Stimulated activated CD4-positive, alpha-beta T cell treated with anti-CD3 and anti-CD28 coated beads, Interleukin-4, amount 100 ng/mL, for 24 hours (primary cell): ENCODE measurements at regions not wholly inside any gene's neighbourhood (a gene's known extent, or its start where the extent isn't known, plus 50 kb on each side); places are given as distances from the start of the nearest gene placed in this dataset.
"Not testable (repeated sequence)": the region's sequence is repeated elsewhere in the genome, so short reads cannot be mapped to it uniquely, and the experiment has no call there.

Experiments used
- DNase-seq: peaks from one replicate; pipeline ENCODE4 v3.0.0-alpha.2; 2020

GRCh38 chr2:48197618-48198017, 116.9 kb upstream of the FOXN2 start:
- DNase-seq = no peak

DNA sequence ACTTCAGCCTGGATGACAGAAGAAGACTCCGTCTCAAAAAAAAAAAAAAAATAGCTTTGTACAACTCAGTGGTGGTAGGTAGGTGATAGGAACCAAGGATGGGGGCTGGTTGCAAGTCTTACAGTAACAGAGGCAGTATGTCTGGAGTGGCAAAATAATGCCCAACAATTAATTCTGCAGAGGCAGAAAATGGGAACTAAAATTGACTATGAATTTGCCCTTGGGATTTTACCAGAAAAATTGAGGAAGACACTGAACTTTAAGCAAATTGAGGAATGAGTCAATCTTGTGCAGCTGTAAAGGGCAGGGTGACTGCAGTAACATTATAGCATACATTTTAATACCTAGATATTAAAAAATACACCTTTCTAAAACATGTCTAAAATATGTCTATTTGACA, 116.1 kb upstream of the FOXN2 start:
- DNase-seq = no peak

DNA sequence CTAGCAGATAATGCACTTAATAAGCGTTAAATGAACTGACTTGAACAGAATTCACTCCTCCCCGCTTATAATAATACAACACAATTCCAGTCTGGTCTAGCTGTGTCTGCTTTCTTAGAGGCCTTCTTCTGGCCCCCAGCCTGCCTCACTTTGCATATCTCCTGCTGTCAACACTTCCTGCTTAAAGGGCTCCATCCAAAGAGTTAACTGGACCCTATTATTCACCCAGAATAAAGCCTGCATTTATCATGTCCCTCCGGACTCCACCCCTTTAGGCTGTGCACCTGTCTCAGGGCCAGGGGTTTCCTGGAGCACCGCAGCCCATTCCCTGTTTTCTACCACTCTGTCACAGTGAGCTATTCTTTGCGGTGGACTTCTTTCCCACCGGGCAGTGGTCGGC, 115.4 kb upstream of the FOXN2 start:
- DNase-seq = no peak

- no peak for DNase-seq
Measured at GRCh38 chr2:48200620-48201293, 113.7 kb upstream of the FOXN2 start.

DNA sequence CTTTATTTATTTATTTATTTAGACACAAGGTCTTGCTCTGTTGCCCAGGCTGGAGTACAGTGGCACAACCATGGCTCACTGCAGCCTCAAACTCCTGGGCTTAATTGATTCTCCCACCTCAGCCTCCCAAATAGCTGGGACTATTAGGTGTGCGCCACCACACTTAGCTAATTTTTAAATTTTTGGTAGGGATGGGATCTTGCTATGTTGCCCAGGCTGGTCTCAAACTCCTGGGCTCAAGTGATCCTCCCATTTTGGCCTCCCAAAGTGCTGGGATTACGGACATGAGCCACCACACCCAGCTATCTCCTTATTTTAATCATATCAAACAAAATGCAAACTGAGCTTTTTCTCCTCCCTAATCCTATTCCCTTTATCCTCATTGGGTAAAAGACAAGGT, 113.0 kb upstream of the FOXN2 start:
- DNase-seq = not testable (repeated sequence)

DNA sequence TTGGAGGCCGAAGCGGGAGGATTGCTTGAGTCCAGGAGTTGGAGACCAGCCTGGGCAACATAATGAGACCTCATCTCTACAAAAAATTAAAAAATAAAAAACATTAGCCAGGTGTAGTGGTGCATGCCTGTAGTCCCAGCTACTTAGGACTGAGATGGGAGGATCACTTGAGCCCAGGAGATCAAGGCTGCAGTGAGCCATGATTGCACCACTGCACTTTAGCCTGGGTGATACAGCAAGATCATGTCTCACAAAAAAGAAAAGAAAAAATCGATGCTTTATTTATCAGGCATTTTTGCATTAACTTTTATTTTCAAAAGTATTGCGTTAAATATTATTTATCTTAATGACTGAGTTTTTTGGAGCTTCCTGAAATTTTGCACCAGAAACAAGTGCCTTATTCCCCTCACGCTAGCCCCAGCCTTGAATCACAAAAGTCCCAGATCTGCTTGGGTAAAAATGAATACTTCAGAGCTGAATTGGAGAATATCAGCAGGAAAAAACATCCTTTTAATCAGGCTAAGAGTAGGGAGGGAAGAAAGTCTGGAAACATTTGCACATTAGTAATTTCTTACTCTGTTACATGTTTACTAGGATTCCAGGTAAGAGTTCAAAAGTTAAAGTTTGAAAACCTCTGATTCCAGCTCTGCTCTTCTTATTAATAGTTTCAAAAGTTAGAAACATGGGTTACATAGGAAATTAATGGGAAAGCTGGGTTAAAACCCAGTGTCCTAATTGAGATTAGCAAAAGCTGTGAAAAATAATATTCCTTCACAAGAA, 111.4 kb upstream of the FOXN2 start:
- no peak for DNase-seq

DNA sequence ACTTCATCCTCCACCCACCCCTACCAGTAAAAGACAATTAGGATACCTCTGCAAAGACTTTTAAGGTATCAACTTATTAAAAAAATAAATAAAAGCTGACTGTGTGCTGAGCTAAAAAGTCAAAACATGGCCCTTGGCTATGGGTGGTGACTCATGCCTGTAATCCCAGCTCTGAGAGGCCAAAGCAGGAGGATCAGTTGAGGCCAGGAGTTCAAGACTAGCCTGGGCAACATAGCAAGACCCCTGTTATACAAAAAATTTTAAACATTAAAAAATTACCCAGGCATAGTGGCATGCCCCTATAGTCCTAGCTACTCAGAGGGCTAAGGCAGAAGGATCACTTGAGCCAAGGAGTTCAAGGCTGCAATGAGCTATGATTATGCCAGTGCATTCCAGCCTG, 110.8 kb upstream of the FOXN2 start:
- no peak for DNase-seq

GRCh38 chr2:48204750-48205136, 109.7 kb upstream of the FOXN2 start:
- DNase-seq = no peak

- DNase-seq = no peak
Measured at GRCh38 chr2:48205137-48205798, 109.2 kb upstream of the FOXN2 start.

DNA sequence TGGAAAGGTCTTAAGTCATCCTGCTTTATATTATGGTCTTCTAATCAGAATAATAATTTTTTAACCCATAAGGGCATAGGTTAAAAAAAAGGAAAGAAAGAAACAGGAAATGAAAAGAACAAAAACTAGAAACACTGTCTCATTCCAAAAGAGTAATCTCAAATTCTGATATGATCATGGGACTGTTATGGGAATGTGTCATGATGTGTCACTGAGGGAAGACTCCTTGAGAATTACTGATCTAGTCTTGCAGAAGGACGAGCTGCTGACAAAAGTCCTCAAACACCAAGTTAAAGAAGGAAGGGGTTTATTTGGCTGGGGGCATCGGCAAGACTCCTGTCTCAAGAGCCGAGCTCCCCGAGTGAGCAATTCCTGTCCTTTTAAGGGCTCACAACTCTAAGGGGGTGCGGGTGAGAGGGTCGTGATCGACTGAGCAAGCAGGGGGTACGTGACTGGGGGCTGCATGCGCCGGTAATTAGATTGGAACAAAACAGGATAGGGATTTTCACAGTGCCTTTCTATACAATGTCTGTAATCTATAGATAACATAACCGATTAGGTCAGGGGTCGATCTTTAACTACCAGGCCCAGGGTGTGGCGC, 108.3 kb upstream of the FOXN2 start:
- DNase-seq = not testable (repeated sequence)

DNA sequence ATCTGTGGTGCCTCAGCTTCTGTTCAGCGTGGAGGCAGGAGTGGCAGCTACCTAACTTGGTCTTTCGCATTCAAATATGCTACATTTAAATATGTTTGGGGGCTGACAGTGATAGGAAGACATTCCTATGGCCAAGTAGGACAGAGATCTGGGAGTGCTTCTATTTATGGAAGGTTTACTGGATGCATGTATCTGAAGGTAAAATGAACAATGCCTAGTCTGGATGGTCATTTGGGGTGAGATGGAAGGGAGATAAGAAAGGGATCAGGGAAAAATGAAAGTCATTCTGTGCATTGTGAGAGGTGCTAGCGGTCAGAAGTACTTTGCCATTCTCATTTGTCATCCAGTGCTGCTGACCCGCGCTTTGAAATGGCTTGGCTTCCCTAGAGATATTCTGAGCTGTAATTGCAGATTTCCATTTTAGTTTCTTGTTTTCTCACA, 107.3 kb upstream of the FOXN2 start:
- DNase-seq = no peak

GRCh38 chr2:48207851-48208250, 106.6 kb upstream of the FOXN2 start:
- DNase-seq = no peak

DNA sequence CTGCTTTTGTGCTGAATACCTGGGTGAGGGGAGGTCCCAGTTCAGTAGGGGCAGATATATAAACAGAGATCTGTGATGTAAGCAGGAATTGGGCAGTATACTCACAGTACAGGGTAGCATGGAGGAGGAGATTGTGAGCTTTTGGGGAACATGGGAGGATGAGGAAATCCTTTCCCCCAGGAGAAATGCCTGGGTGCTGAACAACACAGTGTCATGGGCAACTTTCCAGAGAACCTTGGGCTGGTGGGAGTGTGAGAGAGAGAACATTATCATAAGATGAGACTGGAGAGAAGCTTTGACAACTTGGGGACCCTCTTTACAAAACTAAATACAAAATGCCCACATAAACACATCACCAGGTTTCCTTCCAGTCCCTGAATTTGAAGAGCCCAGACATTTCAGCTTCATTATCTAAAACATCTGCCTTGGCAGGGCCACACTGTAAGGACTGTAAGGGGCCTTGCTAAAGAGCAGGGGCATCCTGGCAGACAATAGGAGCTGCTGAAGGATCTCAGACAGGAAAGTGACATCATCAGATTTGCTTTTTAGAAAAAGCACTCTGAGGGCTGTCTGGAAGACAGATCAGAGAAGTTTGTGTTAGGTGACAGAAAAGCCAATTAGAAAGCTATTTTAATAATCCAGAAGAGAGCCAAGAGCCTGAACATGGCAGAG, 105.1 kb upstream of the FOXN2 start:
- DNase-seq = no peak

GRCh38 chr2:48210189-48210588, 104.3 kb upstream of the FOXN2 start:
- no peak for DNase-seq

- DNase-seq = no peak
Measured at GRCh38 chr2:48213646-48214045, 100.8 kb upstream of the FOXN2 start.

GRCh38 chr2:48218169-48218568, 96.3 kb upstream of the FOXN2 start:
- DNase-seq = no peak

GRCh38 chr2:48219234-48219554, 95.3 kb upstream of the FOXN2 start:
- no peak for DNase-seq

DNA sequence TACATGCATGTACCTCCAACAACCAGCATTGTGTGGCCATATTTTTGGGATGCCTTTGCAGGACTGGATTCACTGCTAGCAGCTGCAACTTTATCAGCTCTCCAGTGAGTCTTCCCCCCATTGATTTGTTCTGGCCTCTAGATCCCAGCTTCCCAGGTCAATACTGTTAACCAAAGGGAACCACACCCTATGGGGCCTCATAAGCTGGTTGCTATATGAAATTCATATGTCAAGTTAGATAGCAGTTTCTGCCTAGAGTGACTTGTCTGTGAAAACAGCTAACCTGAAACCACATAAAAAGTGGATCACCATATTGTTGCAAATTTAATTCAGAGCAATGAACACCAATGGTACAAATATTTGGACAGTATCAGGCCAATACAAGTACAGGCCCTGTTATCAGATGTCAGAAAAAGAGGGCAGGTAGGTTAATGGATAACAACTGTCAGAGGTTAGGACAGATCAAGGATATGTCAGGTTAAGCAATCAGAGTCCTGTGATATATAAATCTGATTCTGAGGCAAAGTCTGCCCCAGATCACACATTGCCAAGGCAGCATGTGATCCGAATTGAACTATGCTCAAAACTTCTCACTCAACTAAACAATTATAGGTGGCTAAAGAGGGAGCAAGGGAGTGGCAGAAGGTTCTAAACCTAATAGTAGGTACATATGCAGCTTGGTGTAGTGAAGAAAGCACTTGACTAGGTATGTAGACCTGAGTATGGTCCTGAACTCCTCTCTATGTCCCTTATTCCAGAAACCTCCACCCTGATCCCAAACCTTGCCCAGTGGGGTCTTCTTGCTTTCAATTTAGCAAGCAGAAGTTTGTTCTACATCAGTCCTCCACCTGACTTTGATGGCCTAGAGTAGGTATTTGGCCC, 94.7 kb upstream of the FOXN2 start:
- DNase-seq = no peak

DNA sequence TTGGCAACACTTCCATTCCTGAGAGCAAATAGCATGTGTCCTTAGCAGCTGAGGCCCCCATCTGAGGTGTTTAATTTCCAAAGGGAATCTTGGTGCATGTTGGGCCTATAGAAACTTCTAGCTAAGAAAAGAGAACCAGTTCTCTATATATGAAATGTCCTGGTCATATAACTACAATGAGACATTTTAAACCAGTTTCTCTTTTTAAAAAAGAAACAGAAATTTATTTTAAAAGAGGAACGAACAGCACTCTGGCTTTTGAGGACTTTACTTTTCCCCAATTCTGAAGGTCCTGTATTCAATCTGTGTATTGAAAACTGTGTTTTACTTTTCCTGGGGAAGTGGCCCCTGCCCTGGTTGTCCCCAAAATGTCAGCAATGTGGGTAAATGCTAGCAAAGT, 94.0 kb upstream of the FOXN2 start:
- no peak for DNase-seq

DNA sequence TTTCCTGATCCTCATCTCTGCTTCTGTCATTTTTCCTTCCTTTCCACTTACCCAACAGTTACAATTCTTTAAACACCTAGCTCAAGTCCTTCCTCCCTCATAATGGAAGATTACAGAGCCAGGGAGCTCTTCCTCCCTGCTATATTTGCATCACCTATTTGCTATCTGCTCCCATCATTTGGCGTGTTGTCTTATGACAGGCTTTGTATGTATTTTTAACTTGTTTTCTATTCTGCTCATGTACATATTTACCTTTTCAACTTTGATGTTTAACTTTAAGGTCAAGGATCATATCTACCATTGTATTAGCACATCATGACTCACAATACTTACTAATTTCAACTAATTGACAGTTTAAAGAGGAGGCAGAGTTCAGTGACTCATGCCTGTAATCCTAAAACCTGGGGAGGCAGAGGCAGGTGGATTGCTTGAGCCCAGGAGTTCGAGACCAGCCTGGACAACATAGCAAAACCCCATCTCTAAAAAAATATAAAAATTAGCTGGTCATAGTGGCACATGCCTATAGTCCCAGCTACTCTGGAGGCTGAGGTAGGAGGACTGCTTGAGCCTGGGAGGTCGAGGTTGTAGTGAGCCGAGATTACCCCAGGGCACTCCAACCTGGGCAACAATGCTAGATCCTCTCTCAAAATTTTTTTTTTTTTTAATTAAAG, 92.5 kb upstream of the FOXN2 start:
- no peak for DNase-seq

- no peak for DNase-seq
Measured at GRCh38 chr2:48227617-48228344, 86.7 kb upstream of the FOXN2 start.
